Loucy (cell line): ENCODE measurements at regions not wholly inside any gene's neighbourhood (a gene's known extent, or its start where the extent isn't known, plus 50 kb on each side); places are given as distances from the start of the nearest gene placed in this dataset.

ENCODE experiments used
- H2AFZ ChIP-seq: fragments of 200-600 bp; sonication (generic); 2 replicates; pipeline ENCODE4 v1.6.0; 2016; ENCODE audit warnings: antibody characterized with exemption, mild to moderate bottlenecking, low read length, moderate library complexity
- H3F3A ChIP-seq: fragments of 200-600 bp; 2 replicates; pipeline ENCODE4 v1.6.0; 2016; ENCODE audit warnings: antibody characterized with exemption, low read depth, mild to moderate bottlenecking
- H3K27me3 ChIP-seq: fragments of 200-600 bp; sonication (generic); 2 replicates; pipeline ENCODE4 v1.6.1; 2014; ENCODE audit warnings: low read length, mild to moderate bottlenecking; ENCODE audit not compliant: insufficient read depth, poor library complexity, severe bottlenecking
- H3K36me3 ChIP-seq: fragments of 200-600 bp; sonication (generic); 2 replicates; pipeline ENCODE4 v1.6.1; 2016; ENCODE audit warnings: low read length; ENCODE audit not compliant: insufficient read depth
- H3K4me1 ChIP-seq: fragments of 200-600 bp; sonication (generic); 2 replicates; pipeline ENCODE4 v1.5.1; 2014; ENCODE audit warnings: low read length, mild to moderate bottlenecking; ENCODE audit not compliant: insufficient read depth, poor library complexity, severe bottlenecking
- H3K4me2 ChIP-seq: fragments of 200-600 bp; sonication (generic); 2 replicates; pipeline ENCODE4 v1.6.0; 2014; ENCODE audit warnings: antibody characterized with exemption, low read length, low read depth, mild to moderate bottlenecking; ENCODE audit not compliant: poor library complexity, severe bottlenecking
- H3K4me3 ChIP-seq: fragments of 200-600 bp; sonication (generic); 2 replicates; pipeline ENCODE4 v1.5.1; 2014; ENCODE audit warnings: low read length, mild to moderate bottlenecking, mixed read lengths; ENCODE audit not compliant: poor library complexity, severe bottlenecking
- H3K79me2 ChIP-seq: fragments of 200-600 bp; sonication (generic); 2 replicates; pipeline ENCODE4 v1.6.1; 2014; ENCODE audit warnings: low read length; ENCODE audit not compliant: insufficient read depth
- H3K9ac ChIP-seq: fragments of 200-600 bp; sonication (generic); 2 replicates; pipeline ENCODE4 v1.6.0; 2014; ENCODE audit warnings: mild to moderate bottlenecking, low read depth, low read length, moderate library complexity; ENCODE audit not compliant: poor library complexity, severe bottlenecking
- H3K9me2 ChIP-seq: fragments of 200-600 bp; sonication (generic); replicated peaks from 2 replicates; pipeline ENCODE4 v1.6.1; 2016; ENCODE audit warnings: low read depth, low read length, mixed read lengths
- H3K9me3 ChIP-seq: fragments of 200-600 bp; sonication (generic); 2 replicates; pipeline ENCODE4 v1.6.1; 2014; ENCODE audit warnings: mild to moderate bottlenecking, antibody characterized with exemption, low read length, low read depth; ENCODE audit not compliant: insufficient read depth
- H4K20me1 ChIP-seq: fragments of 200-600 bp; sonication (generic); 2 replicates; pipeline ENCODE4 v1.6.0; 2014; ENCODE audit warnings: antibody characterized with exemption, low read length, mild to moderate bottlenecking; ENCODE audit not compliant: insufficient read depth, poor library complexity, severe bottlenecking
- CTCF ChIP-seq: fragments of 200-600 bp; sonication (generic); conservative IDR thresholded peaks from 2 replicates; pipeline ENCODE4 v1.5.1; 2014; ENCODE audit warnings: mild to moderate bottlenecking, antibody characterized with exemption, low read length
- EZH2phosphoT487 ChIP-seq: fragments of 200-600 bp; IDR thresholded peaks from 2 replicates; pipeline ENCODE4 v1.6.1; 2018; ENCODE audit warnings: antibody characterized with exemption, mild to moderate bottlenecking, moderate library complexity, borderline replicate concordance

DNA sequence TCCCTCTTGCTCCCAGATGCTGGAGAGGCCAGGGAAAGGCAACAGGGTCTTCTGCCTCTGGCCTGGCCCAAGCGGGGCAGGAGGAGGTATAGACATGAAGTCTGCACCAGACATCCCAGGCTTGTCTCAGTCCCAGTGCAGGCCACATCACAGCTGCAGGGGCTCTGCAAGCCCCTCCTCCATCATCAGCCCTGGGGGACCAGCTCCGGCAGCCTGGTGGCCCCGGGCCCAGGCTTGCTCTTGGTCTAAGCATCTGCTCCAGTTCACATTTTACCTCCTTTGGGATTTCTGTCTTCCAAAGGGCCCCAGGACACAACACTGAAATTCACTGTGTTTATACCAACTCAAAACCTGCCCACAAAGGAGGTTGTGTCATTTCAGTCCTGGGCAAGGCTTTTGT lies 359.4 kb downstream of the ZNF536 start:
- H2AFZ ChIP-seq: no peak overlapping the region
- H3K4me1 ChIP-seq: no peaks in the 10 kb centered on the region
- H3K4me2 ChIP-seq: no peak overlapping the region
- no peaks in the 10 kb centered on the region for H3K27me3 ChIP-seq
- H3K9me2 ChIP-seq: no peaks in the 10 kb centered on the region
- H3K9ac ChIP-seq: no peak overlapping the region
- H3K36me3 ChIP-seq: no peaks in the 10 kb centered on the region
- H3K4me3 ChIP-seq: no peak overlapping the region
- H3F3A ChIP-seq: no peaks in the 10 kb centered on the region
- no peaks in the 10 kb centered on the region for H4K20me1 ChIP-seq
- TF ChIP-seq EZH2phosphoT487 (no peak), CTCF (no peak)
- no peaks in the 10 kb centered on the region for H3K79me2 ChIP-seq
- H3K9me3 ChIP-seq: no peaks in the 10 kb centered on the region; the same call in 1 of the 2 replicates

DNA sequence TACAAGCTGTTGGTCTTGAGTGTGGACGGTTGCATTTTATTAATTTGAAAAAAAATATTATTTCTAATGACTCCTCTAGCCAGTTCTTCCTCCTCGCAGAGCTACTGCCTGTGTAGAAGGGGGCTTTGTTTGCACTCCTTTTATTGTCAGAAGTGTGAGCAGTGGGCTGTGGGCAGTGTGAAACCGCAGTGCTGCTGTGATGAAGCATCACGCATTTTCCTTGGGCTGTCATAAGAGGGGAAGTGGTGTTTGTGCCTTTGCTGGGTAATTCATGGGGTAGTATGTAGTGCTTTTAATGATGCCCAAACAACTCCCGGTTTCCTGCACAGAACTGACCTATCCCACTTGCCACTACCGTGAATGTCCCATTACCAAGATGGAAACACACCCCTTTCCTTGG lies 357.3 kb downstream of the ZNF536 start:
- no peak overlapping the region for H2AFZ ChIP-seq
- TF ChIP-seq CTCF (no peak), EZH2phosphoT487 (no peak)
- H3K9me3 ChIP-seq: no peaks in the 10 kb centered on the region; the same call in 1 of the 2 replicates
- H3K9ac ChIP-seq: no peak overlapping the region
- no peaks in the 10 kb centered on the region for H3K9me2 ChIP-seq
- H3F3A ChIP-seq: no peaks in the 10 kb centered on the region
- H3K4me3 ChIP-seq: no peak overlapping the region
- no peaks in the 10 kb centered on the region for H3K36me3 ChIP-seq
- no peaks in the 10 kb centered on the region for H4K20me1 ChIP-seq
- no peak overlapping the region for H3K4me2 ChIP-seq
- no peaks in the 10 kb centered on the region for H3K27me3 ChIP-seq
- no peaks in the 10 kb centered on the region for H3K79me2 ChIP-seq
- no peaks in the 10 kb centered on the region for H3K4me1 ChIP-seq

DNA sequence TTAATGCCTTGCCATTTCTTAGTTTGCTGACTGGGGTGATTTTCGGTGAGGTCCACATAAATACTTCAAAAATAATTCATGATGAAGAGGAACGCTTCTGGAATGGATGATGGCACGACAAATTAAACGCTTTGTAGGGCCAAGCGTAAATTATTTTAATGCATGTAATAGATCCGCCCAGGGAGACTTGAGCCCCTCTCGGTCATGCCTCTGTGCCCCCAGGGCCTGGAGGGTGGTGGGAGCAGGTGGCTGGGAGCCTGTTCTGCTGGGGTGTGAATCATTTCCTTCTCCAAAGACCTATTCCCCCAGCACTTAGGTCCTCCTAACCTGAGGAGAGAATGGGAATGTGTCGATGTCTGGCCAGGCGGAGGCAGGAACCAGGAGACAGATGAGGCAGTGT lies 350.6 kb downstream of the ZNF536 start:
- H3K9ac ChIP-seq: no peak overlapping the region
- no peaks in the 10 kb centered on the region for H3K27me3 ChIP-seq
- TF ChIP-seq EZH2phosphoT487 (no peak), CTCF (no peak)
- H3K4me1 ChIP-seq: no peaks in the 10 kb centered on the region
- no peaks in the 10 kb centered on the region for H3K79me2 ChIP-seq
- H3K36me3 ChIP-seq: no peaks in the 10 kb centered on the region
- no peaks in the 10 kb centered on the region for H3K9me2 ChIP-seq
- no peak overlapping the region for H2AFZ ChIP-seq
- no peak overlapping the region for H3K4me2 ChIP-seq
- H3K4me3 ChIP-seq: no peak overlapping the region
- no peaks in the 10 kb centered on the region for H4K20me1 ChIP-seq
- no peaks in the 10 kb centered on the region for H3F3A ChIP-seq
- no peaks in the 10 kb centered on the region; the same call in 1 of the 2 replicates for H3K9me3 ChIP-seq
